WI38 (cell line): ENCODE measurements at regions not wholly inside any gene's neighbourhood (a gene's known extent, or its start where the extent isn't known, plus 50 kb on each side); places are given as distances from the start of the nearest gene placed in this dataset.

Experiments used
- H3K4me3 ChIP-seq: 2 replicates; pipeline ENCODE4 v1.5.1; 2011; ENCODE audit warnings: low read depth, mild to moderate bottlenecking, control low read depth, low read length
- CTCF ChIP-seq: IDR thresholded peaks from 2 replicates; pipeline ENCODE4 v1.5.1; 2012; ENCODE audit warnings: low read depth, mild to moderate bottlenecking, control low read depth, low read length

- TF ChIP-seq CTCF = no peak
Measured at GRCh38 chr12:86627001-86627400, 370.8 kb upstream of the MGAT4C start.

GRCh38 chr12:86623267-86623666, 367.1 kb upstream of the MGAT4C start:
- no peak for TF ChIP-seq CTCF
- no peak overlapping the region for H3K4me3 ChIP-seq

More at GRCh38 chr12:86627001-86627400, 370.8 kb upstream of the MGAT4C start:
- no peak overlapping the region for H3K4me3 ChIP-seq

GRCh38 chr12:86621957-86622356, 365.8 kb upstream of the MGAT4C start:
- H3K4me3 ChIP-seq = no peak overlapping the region
- no peak for TF ChIP-seq CTCF

GRCh38 chr12:86613311-86613710, 357.1 kb upstream of the MGAT4C start:
- no peak overlapping the region for H3K4me3 ChIP-seq
- TF ChIP-seq CTCF = no peak

GRCh38 chr12:86608638-86609037, 352.4 kb upstream of the MGAT4C start:
- no peak for TF ChIP-seq CTCF
- H3K4me3 ChIP-seq = no peak overlapping the region

- H3K4me3 ChIP-seq = no peak overlapping the region
- TF ChIP-seq CTCF = no peak
Measured at GRCh38 chr12:86601550-86602308, 345.5 kb upstream of the MGAT4C start.

- H3K4me3 ChIP-seq = no peak overlapping the region
- no peak for TF ChIP-seq CTCF
Measured at GRCh38 chr12:86600664-86601231, 344.6 kb upstream of the MGAT4C start.
